ENCODE measurements at regions not wholly inside any gene's neighbourhood (a gene's known extent, or its start where the extent isn't known, plus 50 kb on each side); places are given as distances from the start of the nearest gene placed in this dataset.

- no peak for DNase-seq (ENCODE audit: low read depth)
- no peak overlapping the region for H3K4me3 ChIP-seq (replicated peaks; ENCODE audit: low read depth, low read length)
- no peak for TF ChIP-seq CTCF (IDR thresholded peaks at IDR 0.05; ENCODE audit: low read length, missing control alignments)
These were observed 217.9 kb upstream of the VLDLR start for GRCh38 chr9:2403701-2404100.

- DNase-seq (ENCODE audit: low read depth): no peak
- no peak for TF ChIP-seq CTCF (IDR thresholded peaks at IDR 0.05; ENCODE audit: low read length, missing control alignments)
- H3K4me3 ChIP-seq (replicated peaks; ENCODE audit: low read depth, low read length): no peak overlapping the region
These were observed 215.3 kb upstream of the VLDLR start for GRCh38 chr9:2406252-2406651.

GRCh38 chr9:2407450-2407849 is 214.1 kb upstream of the VLDLR start:
- H3K4me3 ChIP-seq (replicated peaks; ENCODE audit: low read depth, low read length): no peak overlapping the region
- no peak for DNase-seq (ENCODE audit: low read depth)
- no peak for TF ChIP-seq CTCF (IDR thresholded peaks at IDR 0.05; ENCODE audit: low read length, missing control alignments)

GRCh38 chr9:2411459-2412215 is 209.9 kb upstream of the VLDLR start:
- peak; percentile 37 for DNase-seq (ENCODE audit: low read depth)
- TF ChIP-seq CTCF (IDR thresholded peaks at IDR 0.05; ENCODE audit: low read length, missing control alignments): no peak
- no peak overlapping the region for H3K4me3 ChIP-seq (replicated peaks; ENCODE audit: low read depth, low read length)

- DNase-seq (ENCODE audit: low read depth): no peak
- no peak overlapping the region for H3K4me3 ChIP-seq (replicated peaks; ENCODE audit: low read depth, low read length)
These were observed 208.3 kb upstream of the VLDLR start for GRCh38 chr9:2413160-2413805.

GRCh38 chr9:2414465-2414864 is 207.1 kb upstream of the VLDLR start:
- TF ChIP-seq CTCF (IDR thresholded peaks at IDR 0.05; ENCODE audit: low read length, missing control alignments): no peak
- DNase-seq (ENCODE audit: low read depth): peak; percentile 26
- H3K4me3 ChIP-seq (replicated peaks; ENCODE audit: low read depth, low read length): no peak overlapping the region

More at GRCh38 chr9:2413160-2413805, 208.3 kb upstream of the VLDLR start:
- TF ChIP-seq CTCF (IDR thresholded peaks at IDR 0.05; ENCODE audit: low read length, missing control alignments): no peak
